LNCaP clone FGC (cell line): ENCODE measurements at regions not wholly inside any gene's neighbourhood (a gene's known extent, or its start where the extent isn't known, plus 50 kb on each side); places are given as distances from the start of the nearest gene placed in this dataset.

Experiments used
- DNase-seq: peaks from one replicate; pipeline ENCODE4 v3.0.0-alpha.2; 2011; ENCODE audit warnings: low read depth
- H3K4me3 ChIP-seq: 2 replicates; pipeline ENCODE4 v1.5.1; 2011; ENCODE audit warnings: mild to moderate bottlenecking, low read depth, low read length, control low read depth
- TF ChIP-seq, protein P1 (sequence below): IDR thresholded peaks from 2 replicates; pipeline ENCODE4 v1.5.1; 2012; ENCODE audit warnings: mild to moderate bottlenecking; ENCODE audit not compliant: control insufficient read depth, insufficient read depth; ENCODE audit errors: extremely low read depth

GRCh38 chr5:174872271-174872670 is 147.9 kb downstream of the MSX2 start:
- no peak overlapping the region for H3K4me3 ChIP-seq
- TF ChIP-seq, protein P1, sequence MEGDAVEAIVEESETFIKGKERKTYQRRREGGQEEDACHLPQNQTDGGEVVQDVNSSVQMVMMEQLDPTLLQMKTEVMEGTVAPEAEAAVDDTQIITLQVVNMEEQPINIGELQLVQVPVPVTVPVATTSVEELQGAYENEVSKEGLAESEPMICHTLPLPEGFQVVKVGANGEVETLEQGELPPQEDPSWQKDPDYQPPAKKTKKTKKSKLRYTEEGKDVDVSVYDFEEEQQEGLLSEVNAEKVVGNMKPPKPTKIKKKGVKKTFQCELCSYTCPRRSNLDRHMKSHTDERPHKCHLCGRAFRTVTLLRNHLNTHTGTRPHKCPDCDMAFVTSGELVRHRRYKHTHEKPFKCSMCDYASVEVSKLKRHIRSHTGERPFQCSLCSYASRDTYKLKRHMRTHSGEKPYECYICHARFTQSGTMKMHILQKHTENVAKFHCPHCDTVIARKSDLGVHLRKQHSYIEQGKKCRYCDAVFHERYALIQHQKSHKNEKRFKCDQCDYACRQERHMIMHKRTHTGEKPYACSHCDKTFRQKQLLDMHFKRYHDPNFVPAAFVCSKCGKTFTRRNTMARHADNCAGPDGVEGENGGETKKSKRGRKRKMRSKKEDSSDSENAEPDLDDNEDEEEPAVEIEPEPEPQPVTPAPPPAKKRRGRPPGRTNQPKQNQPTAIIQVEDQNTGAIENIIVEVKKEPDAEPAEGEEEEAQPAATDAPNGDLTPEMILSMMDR, result no peak
- DNase-seq, result no peak

- no peak for DNase-seq
- no peak overlapping the region for H3K4me3 ChIP-seq
- TF ChIP-seq, protein P1, result no peak
Measured at GRCh38 chr5:174852143-174852542, 127.8 kb downstream of the MSX2 start.

DNA sequence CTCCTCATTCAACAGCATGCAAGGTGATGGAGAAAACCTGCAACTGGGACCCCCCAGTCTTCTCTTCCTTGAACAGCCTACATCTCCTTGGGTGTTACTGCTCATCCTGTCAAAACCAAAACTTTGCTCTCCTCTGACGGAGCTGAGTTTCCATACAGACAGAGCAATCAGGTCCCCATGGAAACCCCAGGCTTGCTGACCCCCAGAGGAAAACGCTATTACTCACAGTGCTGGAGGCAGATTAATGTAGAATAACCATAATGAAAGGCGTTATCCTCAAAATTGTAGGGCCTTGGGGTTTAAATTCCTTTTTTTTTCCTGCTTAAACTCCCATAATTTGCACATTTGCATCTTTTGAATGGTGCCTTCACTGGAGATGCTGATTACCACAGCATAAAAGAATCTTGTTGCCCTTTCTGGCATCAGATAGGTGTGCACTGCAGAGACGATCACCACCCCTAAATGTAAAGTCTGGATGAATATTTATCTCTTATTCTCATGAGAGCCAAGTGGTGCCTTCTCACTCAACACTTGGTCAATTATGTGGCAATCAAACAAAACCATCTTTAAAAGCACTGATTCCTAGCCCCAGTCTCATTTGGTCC is 126.3 kb downstream of the MSX2 start:
- TF ChIP-seq, protein P1, result no peak
- no peak for DNase-seq
- H3K4me3 ChIP-seq, result no peak overlapping the region

- H3K4me3 ChIP-seq, result no peak overlapping the region
- no peak for DNase-seq
- TF ChIP-seq, protein P1, result no peak
Measured at GRCh38 chr5:174849426-174849825, 125.0 kb downstream of the MSX2 start.

- no peak for DNase-seq
- TF ChIP-seq, protein P1, result no peak
- no peak overlapping the region for H3K4me3 ChIP-seq
Measured at GRCh38 chr5:174844971-174845370, 120.6 kb downstream of the MSX2 start.

DNA sequence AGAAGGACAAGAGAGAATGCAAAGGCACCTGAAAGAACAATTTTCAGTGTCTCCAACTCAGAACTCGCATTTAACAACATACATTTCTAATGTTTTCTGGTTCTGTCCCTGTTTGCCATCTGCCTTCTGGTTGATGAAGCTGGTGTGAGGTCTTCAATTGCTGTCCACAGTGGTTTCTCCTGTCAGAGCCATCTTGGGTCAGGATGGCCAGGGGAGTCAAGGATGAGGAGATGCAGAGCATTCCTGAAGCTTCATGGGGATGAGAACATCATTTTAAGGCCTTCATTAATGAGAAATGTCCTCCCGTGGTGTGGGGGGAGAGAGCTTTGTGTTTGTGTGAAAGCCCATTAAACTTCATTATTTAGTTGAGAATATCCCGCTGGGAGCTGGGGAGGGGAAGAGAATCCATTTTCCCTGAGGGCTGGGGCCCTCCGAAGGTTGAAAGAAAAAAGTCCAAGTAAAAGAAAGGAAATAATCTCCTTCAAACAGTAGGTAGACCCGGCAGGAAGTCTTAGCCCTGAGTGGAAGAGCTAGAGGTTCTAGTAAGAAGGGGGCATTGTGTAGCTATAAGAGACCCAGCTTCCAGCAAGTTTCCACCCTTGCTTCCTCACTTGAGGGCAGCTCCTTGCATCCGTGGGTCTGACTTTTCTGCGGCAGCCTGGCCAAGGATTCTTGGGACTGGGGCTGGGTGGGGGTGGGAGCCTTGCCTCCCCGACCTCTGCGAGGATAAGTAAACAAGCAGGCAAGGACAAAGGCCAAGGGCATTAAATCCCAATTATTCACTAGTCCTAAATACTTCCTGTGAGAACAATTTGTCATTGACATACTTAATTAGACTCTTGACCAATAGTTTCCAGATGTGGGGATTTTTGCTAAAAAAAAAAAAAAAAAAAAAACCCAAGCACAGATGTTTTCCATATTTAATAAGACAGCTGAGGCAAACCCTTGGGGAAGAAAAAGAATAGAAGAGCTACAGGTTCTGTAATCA is 119.2 kb downstream of the MSX2 start:
- TF ChIP-seq, protein P1, result no peak
- DNase-seq, result no peak
- H3K4me3 ChIP-seq, result no peak overlapping the region
